RWPE2 (cell line): ENCODE measurements at regions not wholly inside any gene's neighbourhood (a gene's known extent, or its start where the extent isn't known, plus 50 kb on each side); places are given as distances from the start of the nearest gene placed in this dataset.

Experiments used
- ATAC-seq: fragments of 200-7000 bp; cut with Tn5 transposase; 3 replicates; pipeline ENCODE4 v1.9.1; 2021; ENCODE audit warnings: low read depth
- DNase-seq: peaks from one replicate; pipeline ENCODE4 v3.0.0-alpha.2; 2020; ENCODE audit warnings: low spot score
- H3K27ac ChIP-seq: fragments of 450-650 bp; 2 replicates; pipeline ENCODE4 v1.5.1; 2017; ENCODE audit warnings: mild to moderate bottlenecking; ENCODE audit not compliant: poor library complexity, severe bottlenecking
- H3K27me3 ChIP-seq: fragments of 250-450 bp; sonication (Bioruptor Pico); 2 replicates; pipeline ENCODE4 v1.5.1; 2021; ENCODE audit warnings: mild to moderate bottlenecking, moderate library complexity; ENCODE audit not compliant: insufficient read depth, poor library complexity, severe bottlenecking
- H3K36me3 ChIP-seq: fragments of 250-450 bp; sonication (Bioruptor Pico); 2 replicates; pipeline ENCODE4 v1.5.1; 2020; ENCODE audit warnings: low read depth, mild to moderate bottlenecking, moderate library complexity
- H3K4me1 ChIP-seq: fragments of 250-450 bp; sonication (Bioruptor Pico); 2 replicates; pipeline ENCODE4 v1.5.1; 2021; ENCODE audit warnings: mild to moderate bottlenecking, moderate library complexity; ENCODE audit not compliant: insufficient read depth, poor library complexity, severe bottlenecking
- H3K4me3 ChIP-seq: fragments of 250-450 bp; sonication (Bioruptor Pico); 2 replicates; pipeline ENCODE4 v1.5.1; 2021; ENCODE audit warnings: mild to moderate bottlenecking, moderate library complexity; ENCODE audit not compliant: severe bottlenecking
- H3K9me3 ChIP-seq: fragments of 250-450 bp; sonication (Bioruptor Pico); 2 replicates; pipeline ENCODE4 v1.5.1; 2021; ENCODE audit warnings: mild to moderate bottlenecking, moderate library complexity; ENCODE audit not compliant: severe bottlenecking
- CTCF ChIP-seq: fragments of 450-650 bp; IDR thresholded peaks from one replicate; pipeline ENCODE4 v1.5.1; 2017; ENCODE audit warnings: mild to moderate bottlenecking, moderate library complexity; ENCODE audit not compliant: poor library complexity, severe bottlenecking

DNA sequence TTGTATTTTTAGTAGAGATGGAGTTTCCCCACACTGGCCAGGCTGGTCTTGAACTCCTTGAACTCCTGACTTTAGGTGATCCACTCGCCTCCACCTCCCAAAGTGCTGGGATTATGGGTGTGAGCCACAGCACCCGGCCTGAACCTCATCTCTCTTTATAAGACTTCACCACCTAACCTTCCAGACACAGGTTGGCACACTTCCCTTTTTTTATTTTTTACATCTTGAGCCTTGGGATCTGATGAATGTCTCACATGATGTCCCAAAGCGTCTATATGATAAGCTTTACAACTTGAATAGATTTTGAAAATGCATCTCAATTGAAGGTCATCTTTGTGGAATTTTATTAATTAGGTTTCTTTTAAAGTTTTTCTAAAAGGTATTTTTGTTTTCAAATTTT, 172.4 kb upstream of the IVNS1ABP start:
- no peak for DNase-seq
- no peak overlapping the region for H3K27ac ChIP-seq

GRCh38 chr1:185488808-185489207, 171.8 kb upstream of the IVNS1ABP start:
- Histone ChIP-seq H3K4me3 (no peak overlapping the region), H3K4me1 (no peaks in the 10 kb centered on the region), H3K27ac (no peak overlapping the region), H3K36me3 (no peaks in the 10 kb centered on the region), H3K9me3 (no peaks in the 10 kb centered on the region), H3K27me3 (no peaks in the 10 kb centered on the region)
- no peak for TF ChIP-seq CTCF
- no peak for DNase-seq
- ATAC-seq: no peak

More for the DNA sequence above, 172.4 kb upstream of the IVNS1ABP start:
- ATAC-seq: no peak
- Histone ChIP-seq H3K27me3 (no peaks in the 10 kb centered on the region), H3K4me1 (no peaks in the 10 kb centered on the region), H3K4me3 (no peak overlapping the region), H3K9me3 (no peaks in the 10 kb centered on the region), H3K36me3 (no peaks in the 10 kb centered on the region)
- no peak for TF ChIP-seq CTCF

DNA sequence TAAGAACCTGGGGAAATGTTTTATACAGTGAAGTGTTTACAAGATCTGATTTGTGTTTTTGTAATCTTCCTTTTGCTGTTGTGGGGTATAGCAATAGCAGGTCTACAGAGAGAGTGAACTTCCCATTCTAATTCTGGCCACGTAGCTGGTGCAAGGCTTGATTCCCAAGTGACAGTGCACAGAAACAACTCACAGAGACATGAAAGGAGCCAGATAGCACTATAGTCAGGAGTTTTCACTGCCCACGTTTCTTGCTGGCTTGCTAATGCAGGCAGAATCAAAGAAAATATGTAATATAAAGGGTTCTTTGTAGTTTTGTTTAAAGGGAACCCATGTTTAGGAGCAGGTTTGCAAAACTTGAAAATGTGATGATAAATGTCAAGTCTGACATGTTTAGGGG, 170.9 kb upstream of the IVNS1ABP start:
- no peak for DNase-seq
- Histone ChIP-seq H3K4me1 (no peaks in the 10 kb centered on the region), H3K9me3 (no peaks in the 10 kb centered on the region), H3K36me3 (no peaks in the 10 kb centered on the region), H3K4me3 (no peak overlapping the region), H3K27ac (no peak overlapping the region), H3K27me3 (no peaks in the 10 kb centered on the region)
- no peak for ATAC-seq
- TF ChIP-seq CTCF: no peak

DNA sequence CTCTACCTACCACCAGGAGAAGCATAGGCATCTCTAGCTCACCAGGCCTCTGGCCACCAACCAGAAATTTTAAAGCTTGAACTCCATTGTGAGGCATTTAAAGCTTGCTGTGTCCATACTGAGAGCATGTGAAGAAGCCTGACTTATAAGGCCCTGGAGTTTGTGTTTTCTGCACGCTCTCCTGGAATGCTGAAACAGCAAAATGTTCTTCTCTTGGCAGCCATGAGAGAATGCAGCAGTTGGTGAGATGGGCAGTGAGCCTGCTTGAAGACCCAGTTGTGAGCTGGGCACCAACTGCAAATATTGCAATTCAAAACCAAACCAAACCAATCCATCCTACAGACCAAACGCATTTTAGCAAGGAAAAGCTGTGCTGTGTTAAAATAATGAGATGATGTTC, 170.0 kb upstream of the IVNS1ABP start:
- no peak for TF ChIP-seq CTCF
- Histone ChIP-seq H3K4me1 (no peaks in the 10 kb centered on the region), H3K27ac (no peak overlapping the region), H3K9me3 (no peaks in the 10 kb centered on the region), H3K36me3 (no peaks in the 10 kb centered on the region), H3K4me3 (no peak overlapping the region), H3K27me3 (no peaks in the 10 kb centered on the region)
- ATAC-seq (no peak), DNase-seq (no peak)

GRCh38 chr1:185486346-185486745, 169.3 kb upstream of the IVNS1ABP start:
- no peaks in the 10 kb centered on the region for H3K27me3 ChIP-seq
- TF ChIP-seq CTCF: no peak
- no peaks in the 10 kb centered on the region for H3K36me3 ChIP-seq
- H3K9me3 ChIP-seq: no peaks in the 10 kb centered on the region
- ATAC-seq: no peak
- DNase-seq: no peak
- H3K4me3 ChIP-seq: no peak overlapping the region
- H3K4me1 ChIP-seq: no peaks in the 10 kb centered on the region
- H3K27ac ChIP-seq: no peak overlapping the region
